HepG2 (cell line): ENCODE measurements at regions not wholly inside any gene's neighbourhood (a gene's known extent, or its start where the extent isn't known, plus 50 kb on each side); places are given as distances from the start of the nearest gene placed in this dataset.

Source experiments
- HDAC2 ChIP-seq: sonication (generic); formaldehyde crosslinking; IDR thresholded peaks from 2 replicates; pipeline ENCODE4 v1.4.0; 2020; ENCODE audit warnings: missing genetic modification reagents
- MAF1 ChIP-seq: sonication (generic); formaldehyde crosslinking; IDR thresholded peaks from 2 replicates; pipeline ENCODE4 v1.5.0; 2020; ENCODE audit warnings: missing genetic modification reagents, borderline replicate concordance
- NR2C2 ChIP-seq: sonication (generic); formaldehyde crosslinking; IDR thresholded peaks from 2 replicates; pipeline ENCODE4 v1.4.0; 2020; ENCODE audit warnings: missing genetic modification reagents, mild to moderate bottlenecking, moderate library complexity, borderline replicate concordance
- RFX5 ChIP-seq: IDR thresholded peaks from 2 replicates; pipeline ENCODE4 v1.6.1; 2011; ENCODE audit warnings: low read depth, low read length, improper control_type of control experiment
- TAF1 ChIP-seq: sonication (generic); formaldehyde crosslinking; IDR thresholded peaks from 2 replicates; pipeline ENCODE4 v1.4.0; 2020; ENCODE audit warnings: missing genetic modification reagents
- ZFYVE20 ChIP-seq: sonication (generic); formaldehyde crosslinking; IDR thresholded peaks from 2 replicates; pipeline ENCODE4 v1.8.0; 2023; ENCODE audit warnings: low read depth, mild to moderate bottlenecking, moderate library complexity, missing genetic modification reagents, borderline replicate concordance
- ZNF276 ChIP-seq: sonication (generic); formaldehyde crosslinking; IDR thresholded peaks from 2 replicates; pipeline ENCODE4 v1.4.0; 2020; ENCODE audit warnings: mild to moderate bottlenecking, low read depth, missing genetic modification reagents
- ZNF431 ChIP-seq: sonication (generic); formaldehyde crosslinking; IDR thresholded peaks from 2 replicates; pipeline ENCODE4 v1.9.0; 2022; ENCODE audit warnings: missing genetic modification reagents, low read depth, mild to moderate bottlenecking, borderline replicate concordance
- ZNF546 ChIP-seq: sonication (generic); formaldehyde crosslinking; conservative IDR thresholded peaks from 2 replicates; pipeline ENCODE4 v1.8.1; 2023; ENCODE audit warnings: mild to moderate bottlenecking, missing genetic modification reagents
- TF ChIP-seq, protein P1 (sequence below): IDR thresholded peaks from 2 replicates; pipeline ENCODE4 v1.6.1; 2016
- TF ChIP-seq, protein P2 (sequence below): sonication (generic); formaldehyde crosslinking; IDR thresholded peaks from 2 replicates; pipeline ENCODE4 v1.5.0; 2020; ENCODE audit warnings: mild to moderate bottlenecking, missing genetic modification reagents, moderate library complexity

DNA sequence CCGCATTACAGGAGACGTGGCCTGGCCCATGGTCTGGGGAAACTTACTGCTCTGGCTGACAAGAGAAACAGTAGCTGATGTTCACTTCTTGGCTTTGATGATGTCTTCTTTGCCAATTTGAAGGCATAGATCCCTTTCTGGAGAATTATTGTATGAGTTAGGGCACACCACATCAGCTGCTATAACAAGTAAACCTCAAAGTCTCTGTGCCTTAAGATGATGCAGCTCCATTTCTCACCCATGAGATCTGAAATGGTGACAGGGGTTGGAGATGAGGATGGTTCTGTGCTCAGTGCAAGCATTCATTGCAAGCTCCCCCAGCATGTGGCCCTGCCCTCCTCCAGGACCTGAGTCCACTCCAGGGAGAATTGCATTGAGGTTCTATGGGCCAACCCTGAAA is 157.4 kb downstream of the IRX5 start:
- no peak for TF ChIP-seq MAF1 (CRISPR knock-in tag)
- TF ChIP-seq NR2C2 (CRISPR knock-in tag): no peak
- no peak for TF ChIP-seq ZNF431 (CRISPR knock-in tag)
- no peak for TF ChIP-seq HDAC2
- TF ChIP-seq RFX5: no peak
- no peak for TF ChIP-seq ZNF276
- TF ChIP-seq, protein P1, sequence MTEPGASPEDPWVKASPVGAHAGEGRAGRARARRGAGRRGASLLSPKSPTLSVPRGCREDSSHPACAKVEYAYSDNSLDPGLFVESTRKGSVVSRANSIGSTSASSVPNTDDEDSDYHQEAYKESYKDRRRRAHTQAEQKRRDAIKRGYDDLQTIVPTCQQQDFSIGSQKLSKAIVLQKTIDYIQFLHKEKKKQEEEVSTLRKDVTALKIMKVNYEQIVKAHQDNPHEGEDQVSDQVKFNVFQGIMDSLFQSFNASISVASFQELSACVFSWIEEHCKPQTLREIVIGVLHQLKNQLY (CRISPR knock-in tag): no peak
- TF ChIP-seq TAF1: no peak
- TF ChIP-seq ZFYVE20 (CRISPR knock-in tag): no peak
- no peak for TF ChIP-seq ZNF546 (CRISPR knock-in tag)
- TF ChIP-seq, protein P2, sequence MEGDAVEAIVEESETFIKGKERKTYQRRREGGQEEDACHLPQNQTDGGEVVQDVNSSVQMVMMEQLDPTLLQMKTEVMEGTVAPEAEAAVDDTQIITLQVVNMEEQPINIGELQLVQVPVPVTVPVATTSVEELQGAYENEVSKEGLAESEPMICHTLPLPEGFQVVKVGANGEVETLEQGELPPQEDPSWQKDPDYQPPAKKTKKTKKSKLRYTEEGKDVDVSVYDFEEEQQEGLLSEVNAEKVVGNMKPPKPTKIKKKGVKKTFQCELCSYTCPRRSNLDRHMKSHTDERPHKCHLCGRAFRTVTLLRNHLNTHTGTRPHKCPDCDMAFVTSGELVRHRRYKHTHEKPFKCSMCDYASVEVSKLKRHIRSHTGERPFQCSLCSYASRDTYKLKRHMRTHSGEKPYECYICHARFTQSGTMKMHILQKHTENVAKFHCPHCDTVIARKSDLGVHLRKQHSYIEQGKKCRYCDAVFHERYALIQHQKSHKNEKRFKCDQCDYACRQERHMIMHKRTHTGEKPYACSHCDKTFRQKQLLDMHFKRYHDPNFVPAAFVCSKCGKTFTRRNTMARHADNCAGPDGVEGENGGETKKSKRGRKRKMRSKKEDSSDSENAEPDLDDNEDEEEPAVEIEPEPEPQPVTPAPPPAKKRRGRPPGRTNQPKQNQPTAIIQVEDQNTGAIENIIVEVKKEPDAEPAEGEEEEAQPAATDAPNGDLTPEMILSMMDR (CRISPR knock-in tag): no peak
